ENCODE measurements at regions not wholly inside any gene's neighbourhood (a gene's known extent, or its start where the extent isn't known, plus 50 kb on each side); places are given as distances from the start of the nearest gene placed in this dataset.

DNA sequence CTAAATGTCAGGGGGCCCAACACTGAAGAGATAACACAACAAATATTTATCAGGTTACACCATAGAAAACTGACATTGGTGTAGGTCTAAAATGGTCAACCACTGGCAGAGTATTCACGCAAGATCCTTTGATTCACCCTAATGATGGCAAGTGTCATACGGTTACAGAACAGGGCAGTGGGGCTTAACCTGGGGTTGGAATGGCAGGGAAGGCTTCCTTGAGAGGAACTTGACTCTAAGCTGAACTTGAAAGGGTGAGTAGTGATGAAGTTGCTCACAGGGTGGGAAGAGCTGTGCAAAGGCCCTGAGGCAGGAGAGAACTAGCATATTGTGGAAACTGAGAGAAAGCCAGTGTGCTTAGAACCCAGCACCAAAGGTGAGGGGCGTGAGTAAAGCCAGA, 97.1 kb upstream of the MVB12B start:
- Histone ChIP-seq H3K36me3 (no peaks in the 10 kb centered on the region), H3K9me3 (no peaks in the 10 kb centered on the region), H3K27me3 (peaks cover 37% of the 10 kb centered on the region), H3K4me3 (no peak overlapping the region), H3K4me1 (no peaks in the 10 kb centered on the region), H3K27ac (no peak overlapping the region)
- intact Hi-C loops (cut with DNase I; ENCODE audit: low total_unique reads) (loop anchor here (5.0 to 10.0 kb wide), 2 partner anchors 672 to 825 kb away; no protein-coding TSS in a partner anchor), in situ Hi-C loops (cut with MboI; ENCODE audit: low pct_ligation_motif_present in 1 of 4, low pct_unique_long_range_greater_than_20kb in 1 of 4, low sequenced_read_pairs in 3 of 4) (loop anchor here in 2 of 4 donors (5.0 to 25.0 kb wide), 2 partner anchors 817 kb away; no protein-coding TSS in a partner anchor)
- no peak for DNase-seq
- WGBS, 2 donors (ENCODE audit: low coverage in 1 of 2): 86 to 100% methylated on average over 2 to 3 of the region's 3 CpGs
- TF ChIP-seq POLR2A (IDR thresholded peaks at IDR 0.05) (no peak), CTCF (IDR thresholded peaks at IDR 0.05) (no peak), EP300 (IDR thresholded peaks at IDR 0.05; ENCODE audit: low read depth) (no peak), POLR2AphosphoS5 (IDR thresholded peaks at IDR 0.05) (no peak)

DNA sequence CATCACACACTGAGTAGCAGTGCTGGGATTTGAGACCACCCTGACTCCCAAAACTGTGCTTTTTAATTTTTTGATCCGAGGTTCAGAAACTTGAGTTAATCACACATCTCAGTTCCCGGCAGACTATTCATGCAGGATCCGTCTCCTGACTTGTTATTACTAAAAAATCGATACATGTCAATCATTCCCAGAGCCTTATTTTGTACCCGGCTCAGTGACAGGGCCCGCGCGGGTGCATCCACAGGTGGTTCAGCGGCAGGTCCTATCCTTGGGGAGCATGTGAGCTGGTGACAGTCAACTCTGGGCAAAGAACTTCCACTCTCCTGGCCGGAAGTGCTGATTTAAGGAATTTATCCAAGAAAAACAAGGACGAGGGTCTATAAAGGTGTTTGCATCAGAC, 95.9 kb upstream of the MVB12B start:
- no peak overlapping the region for H3K4me3 ChIP-seq
- in situ Hi-C loops (cut with MboI; ENCODE audit: low pct_ligation_motif_present in 1 of 4, low pct_unique_long_range_greater_than_20kb in 1 of 4, low sequenced_read_pairs in 3 of 4) (loop anchor here in 2 of 4 donors (10.0 to 25.0 kb wide), 2 partner anchors 818 to 826 kb away; no protein-coding TSS in a partner anchor), intact Hi-C loops (cut with DNase I; ENCODE audit: low total_unique reads) (no loop called here)
- TF ChIP-seq EP300 (IDR thresholded peaks at IDR 0.05; ENCODE audit: low read depth) (no peak), POLR2AphosphoS5 (IDR thresholded peaks at IDR 0.05) (no peak), CTCF (IDR thresholded peaks at IDR 0.05) (no peak), POLR2A (IDR thresholded peaks at IDR 0.05) (no peak)
- H3K27me3 ChIP-seq: peaks cover 25% of the 10 kb centered on the region
- H3K27ac ChIP-seq: no peak overlapping the region
- H3K36me3 ChIP-seq: no peaks in the 10 kb centered on the region
- WGBS, 2 donors (ENCODE audit: low coverage in 1 of 2): 90 to 98% methylated on average over 8 to 11 of the region's 11 CpGs
- DNase-seq: no peak
- H3K4me1 ChIP-seq: no peaks in the 10 kb centered on the region
- H3K9me3 ChIP-seq: no peaks in the 10 kb centered on the region

DNA sequence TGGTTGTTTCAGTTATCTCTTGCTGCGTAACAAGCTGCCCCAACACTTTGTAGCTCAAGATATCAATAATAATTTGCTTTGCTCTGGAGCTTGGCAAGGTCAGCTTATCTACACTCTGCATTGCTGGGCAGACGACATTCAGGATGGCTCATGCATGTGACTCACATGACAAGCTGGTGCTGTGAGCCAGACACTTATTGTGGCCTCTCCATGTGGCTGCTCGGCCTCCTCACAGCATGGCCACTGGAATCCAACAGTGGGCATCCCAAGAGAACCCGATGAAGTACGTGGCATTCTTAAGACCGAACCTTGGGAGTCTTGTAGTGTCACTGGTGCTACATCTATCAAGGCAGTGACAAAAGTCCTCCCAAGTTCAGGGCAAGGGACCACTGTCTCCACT, 94.2 kb upstream of the MVB12B start:
- no peak for DNase-seq
- 91% methylated on average over 6 of the region's 6 CpGs; no CpG with 5 or more reads in 1 of the 2 donors for WGBS, 2 donors (ENCODE audit: low coverage in 1 of 2)
- Histone ChIP-seq H3K4me1 (no peaks in the 10 kb centered on the region), H3K27ac (no peak overlapping the region), H3K36me3 (no peaks in the 10 kb centered on the region), H3K4me3 (no peak overlapping the region), H3K27me3 (peaks cover 9% of the 10 kb centered on the region), H3K9me3 (no peaks in the 10 kb centered on the region)
- no peak for TF ChIP-seq EP300 (IDR thresholded peaks at IDR 0.05; ENCODE audit: low read depth)
- TF ChIP-seq CTCF (IDR thresholded peaks at IDR 0.05): no peak
- no peak for TF ChIP-seq POLR2AphosphoS5 (IDR thresholded peaks at IDR 0.05)
- TF ChIP-seq POLR2A (IDR thresholded peaks at IDR 0.05): no peak
- intact Hi-C loops (cut with DNase I; ENCODE audit: low total_unique reads) (no loop called here), in situ Hi-C loops (cut with MboI; ENCODE audit: low pct_ligation_motif_present in 1 of 4, low pct_unique_long_range_greater_than_20kb in 1 of 4, low sequenced_read_pairs in 3 of 4) (loop anchor here in 2 of 4 donors (10.0 to 25.0 kb wide), 2 partner anchors 820 to 828 kb away; no protein-coding TSS in a partner anchor)

DNA sequence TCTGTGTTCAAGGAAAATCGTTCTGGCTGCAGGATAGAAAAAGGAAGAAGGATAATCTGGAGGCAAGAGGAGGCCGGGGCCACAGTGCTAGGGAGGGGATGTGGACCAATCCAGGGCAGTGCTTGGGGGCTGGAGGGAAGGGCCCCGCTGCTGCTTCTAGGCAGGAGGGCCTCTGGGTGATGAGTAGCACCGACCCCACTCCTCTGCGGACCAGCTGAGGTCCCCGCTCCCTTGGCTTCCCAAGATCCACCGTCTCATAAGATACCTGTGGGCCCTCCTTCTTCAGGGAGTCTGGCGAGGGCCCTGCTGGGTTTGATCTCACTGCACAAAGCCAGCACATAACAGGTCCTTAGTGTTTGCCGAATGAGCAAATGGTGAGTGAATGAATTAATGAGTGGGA, 93.5 kb upstream of the MVB12B start:
- no peaks in the 10 kb centered on the region for H3K36me3 ChIP-seq
- H3K4me1 ChIP-seq: no peaks in the 10 kb centered on the region
- TF ChIP-seq EP300 (IDR thresholded peaks at IDR 0.05; ENCODE audit: low read depth) (no peak), CTCF (IDR thresholded peaks at IDR 0.05) (no peak), POLR2A (IDR thresholded peaks at IDR 0.05) (no peak), POLR2AphosphoS5 (IDR thresholded peaks at IDR 0.05) (no peak)
- H3K4me3 ChIP-seq: no peak overlapping the region
- peaks cover 3% of the 10 kb centered on the region for H3K27me3 ChIP-seq
- H3K9me3 ChIP-seq: no peaks in the 10 kb centered on the region
- in situ Hi-C loops (cut with MboI; ENCODE audit: low pct_ligation_motif_present in 1 of 4, low pct_unique_long_range_greater_than_20kb in 1 of 4, low sequenced_read_pairs in 3 of 4) (loop anchor here in 2 of 4 donors (10.0 to 25.0 kb wide), 2 partner anchors 821 to 828 kb away; no protein-coding TSS in a partner anchor), intact Hi-C loops (cut with DNase I; ENCODE audit: low total_unique reads) (no loop called here)
- no peak overlapping the region for H3K27ac ChIP-seq
- 80 to 93% methylated on average over 1 to 9 of the region's 9 CpGs for WGBS, 2 donors (ENCODE audit: low coverage in 1 of 2)
- no peak for DNase-seq
